ENCODE measurements at regions not wholly inside any gene's neighbourhood (a gene's known extent, or its start where the extent isn't known, plus 50 kb on each side); places are given as distances from the start of the nearest gene placed in this dataset.

DNA sequence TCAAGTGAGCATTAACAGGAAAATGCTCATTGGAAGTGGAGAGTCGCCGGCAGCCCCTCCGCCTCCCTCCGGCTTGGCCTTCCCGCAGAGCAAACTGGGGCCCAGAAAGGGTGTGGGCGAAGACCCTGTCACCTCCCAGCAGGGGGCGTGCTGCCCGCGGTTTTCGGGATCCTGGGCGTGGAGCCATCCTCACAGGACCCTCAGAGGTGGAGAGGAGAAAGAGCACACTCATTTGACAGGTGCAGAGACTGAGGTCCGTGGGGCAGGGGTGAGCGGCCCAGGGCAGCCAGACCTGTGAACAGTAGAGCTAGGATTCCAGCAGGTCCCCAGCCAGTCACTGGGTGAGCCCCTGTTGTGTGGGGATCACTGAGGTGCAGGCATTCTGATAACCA is 1002.9 kb downstream of the KCNJ18 start:
- TF ChIP-seq, protein P1, sequence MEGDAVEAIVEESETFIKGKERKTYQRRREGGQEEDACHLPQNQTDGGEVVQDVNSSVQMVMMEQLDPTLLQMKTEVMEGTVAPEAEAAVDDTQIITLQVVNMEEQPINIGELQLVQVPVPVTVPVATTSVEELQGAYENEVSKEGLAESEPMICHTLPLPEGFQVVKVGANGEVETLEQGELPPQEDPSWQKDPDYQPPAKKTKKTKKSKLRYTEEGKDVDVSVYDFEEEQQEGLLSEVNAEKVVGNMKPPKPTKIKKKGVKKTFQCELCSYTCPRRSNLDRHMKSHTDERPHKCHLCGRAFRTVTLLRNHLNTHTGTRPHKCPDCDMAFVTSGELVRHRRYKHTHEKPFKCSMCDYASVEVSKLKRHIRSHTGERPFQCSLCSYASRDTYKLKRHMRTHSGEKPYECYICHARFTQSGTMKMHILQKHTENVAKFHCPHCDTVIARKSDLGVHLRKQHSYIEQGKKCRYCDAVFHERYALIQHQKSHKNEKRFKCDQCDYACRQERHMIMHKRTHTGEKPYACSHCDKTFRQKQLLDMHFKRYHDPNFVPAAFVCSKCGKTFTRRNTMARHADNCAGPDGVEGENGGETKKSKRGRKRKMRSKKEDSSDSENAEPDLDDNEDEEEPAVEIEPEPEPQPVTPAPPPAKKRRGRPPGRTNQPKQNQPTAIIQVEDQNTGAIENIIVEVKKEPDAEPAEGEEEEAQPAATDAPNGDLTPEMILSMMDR (conservative IDR thresholded peaks at IDR 0.05), result peak; percentile 63
- no peak for TF ChIP-seq ZFX (IDR thresholded peaks at IDR 0.05)
